ENCODE measurements at regions not wholly inside any gene's neighbourhood (a gene's known extent, or its start where the extent isn't known, plus 50 kb on each side); places are given as distances from the start of the nearest gene placed in this dataset.
"Not testable (repeated sequence)": the region's sequence is repeated elsewhere in the genome, so short reads cannot be mapped to it uniquely, and the experiment has no call there.

DNA sequence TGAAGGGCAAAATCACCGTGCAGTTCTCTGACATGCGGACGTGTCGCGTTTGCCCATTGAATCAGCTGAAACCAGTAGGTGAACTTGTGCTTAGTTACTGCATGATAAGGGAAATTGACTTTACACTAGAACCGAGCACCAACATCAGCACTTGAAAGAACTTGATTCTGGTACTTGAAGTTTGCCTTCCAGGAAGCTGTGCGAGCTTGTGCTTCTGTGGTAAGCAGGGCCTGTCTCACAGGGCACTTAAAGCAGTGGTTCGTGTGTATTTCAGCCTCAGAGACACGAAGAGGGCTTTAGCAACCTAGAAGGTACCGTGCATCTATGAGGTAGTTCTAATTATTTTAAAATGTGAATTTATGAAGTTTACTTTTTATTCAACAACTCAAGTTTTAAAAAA, 103.0 kb downstream of the GOLGA6L22 start:
- not testable (repeated sequence) for TF ChIP-seq POLR2A, CTCF (IDR thresholded peaks at IDR 0.05)

Measured in testis (tissue), 2 donors.